K562 (cell line): ENCODE measurements at regions not wholly inside any gene's neighbourhood (a gene's known extent, or its start where the extent isn't known, plus 50 kb on each side); places are given as distances from the start of the nearest gene placed in this dataset.

Experiments
- BDP1 ChIP-seq: IDR thresholded peaks from 3 replicates; pipeline ENCODE4 v1.6.1; 2011; ENCODE audit not compliant: insufficient read length, insufficient read depth
- CBX1 ChIP-seq: sonication (generic); IDR thresholded peaks from 2 replicates; pipeline ENCODE4 v1.6.1; 2016; ENCODE audit warnings: antibody characterized with exemption, low read depth, mild to moderate bottlenecking
- CCAR2 ChIP-seq: fragments of 200-400 bp; formaldehyde crosslinking; IDR thresholded peaks from 2 replicates; pipeline ENCODE4 v1.6.1; 2017; ENCODE audit warnings: mild to moderate bottlenecking, low read depth, low read length
- EGR1 ChIP-seq: fragments of 450-650 bp; conservative IDR thresholded peaks from 2 replicates; pipeline ENCODE4 v1.6.1; 2017; ENCODE audit warnings: mild to moderate bottlenecking
- ELF1 ChIP-seq: fragments of 200-800 bp; sonication (Bioruptor generic); IDR thresholded peaks from 2 replicates; pipeline ENCODE4 v1.6.1; 2016; ENCODE audit warnings: missing genetic modification characterization, missing compliant biosample characterization
- ESRRA ChIP-seq: fragments of 450-650 bp; IDR thresholded peaks from 2 replicates; pipeline ENCODE4 v1.6.1; 2014; ENCODE audit warnings: low read depth, mild to moderate bottlenecking, moderate library complexity, borderline replicate concordance
- EZH2 ChIP-seq: IDR thresholded peaks from 2 replicates; pipeline ENCODE4 v1.6.1; 2012; ENCODE audit warnings: low read depth, mild to moderate bottlenecking, inconsistent platforms, low read length, borderline replicate concordance
- GABPB1 ChIP-seq: sonication (generic); formaldehyde crosslinking; IDR thresholded peaks from 2 replicates; pipeline ENCODE4 v1.8.0; 2022; ENCODE audit warnings: mild to moderate bottlenecking, missing genetic modification reagents
- HNRNPK ChIP-seq: fragments of 200-400 bp; formaldehyde crosslinking; IDR thresholded peaks from one replicate; pipeline ENCODE4 v1.6.1; 2018; ENCODE audit warnings: mild to moderate bottlenecking, low read depth, low read length; ENCODE audit not compliant: poor library complexity, severe bottlenecking
- POLR2B ChIP-seq: fragments of 450-650 bp; IDR thresholded peaks from 2 replicates; pipeline ENCODE4 v1.6.1; 2018; ENCODE audit warnings: low read depth; ENCODE audit not compliant: partially characterized antibody
- RBBP5 ChIP-seq: fragments of 200-600 bp; sonication (generic); IDR thresholded peaks from 2 replicates; pipeline ENCODE4 v1.6.1; 2012; ENCODE audit warnings: borderline replicate concordance, mild to moderate bottlenecking, low read length, control low read depth, inconsistent platforms; ENCODE audit not compliant: insufficient read depth, poor library complexity, severe bottlenecking
- SMAD1 ChIP-seq: fragments of 150-350 bp; IDR thresholded peaks from 2 replicates; pipeline ENCODE4 v1.6.1; 2014; ENCODE audit warnings: low read length, low read depth; ENCODE audit not compliant: partially characterized antibody
- SPI1 ChIP-seq: IDR thresholded peaks from 2 replicates; pipeline ENCODE4 v1.6.1; 2011; ENCODE audit warnings: low read depth, low read length, control low read depth, borderline replicate concordance
- TCF7 ChIP-seq: sonication (generic); IDR thresholded peaks from 2 replicates; pipeline ENCODE4 v1.6.1; 2016; ENCODE audit warnings: antibody characterized with exemption, borderline replicate concordance
- TCFL5 ChIP-seq: fragments of 250-450 bp; sonication (Bioruptor Pico); conservative IDR thresholded peaks from 2 replicates; pipeline ENCODE4 v1.6.1; 2021; ENCODE audit warnings: mild to moderate bottlenecking, moderate library complexity, matching md5 sums
- ZNF584 ChIP-seq: fragments of 200-800 bp; sonication (Bioruptor generic); IDR thresholded peaks from 2 replicates; pipeline ENCODE4 v1.6.1; 2016; ENCODE audit warnings: low read depth, mild to moderate bottlenecking, missing genetic modification characterization, missing compliant biosample characterization
- TF ChIP-seq, protein P1 (sequence below): fragments of 250-450 bp; sonication (Bioruptor Pico); IDR thresholded peaks from 2 replicates; pipeline ENCODE4 v1.5.0; 2020; ENCODE audit warnings: mild to moderate bottlenecking, borderline replicate concordance
- TF ChIP-seq, protein P2 (sequence below): sonication (generic); formaldehyde crosslinking; IDR thresholded peaks from 2 replicates; pipeline ENCODE4 v1.8.0; 2023; ENCODE audit warnings: mild to moderate bottlenecking, missing genetic modification reagents
- TF ChIP-seq, protein P3 (sequence below): fragments of 450-650 bp; IDR thresholded peaks from one replicate; pipeline ENCODE4 v1.6.1; 2018; ENCODE audit warnings: mild to moderate bottlenecking, moderate library complexity; ENCODE audit not compliant: partially characterized antibody

DNA sequence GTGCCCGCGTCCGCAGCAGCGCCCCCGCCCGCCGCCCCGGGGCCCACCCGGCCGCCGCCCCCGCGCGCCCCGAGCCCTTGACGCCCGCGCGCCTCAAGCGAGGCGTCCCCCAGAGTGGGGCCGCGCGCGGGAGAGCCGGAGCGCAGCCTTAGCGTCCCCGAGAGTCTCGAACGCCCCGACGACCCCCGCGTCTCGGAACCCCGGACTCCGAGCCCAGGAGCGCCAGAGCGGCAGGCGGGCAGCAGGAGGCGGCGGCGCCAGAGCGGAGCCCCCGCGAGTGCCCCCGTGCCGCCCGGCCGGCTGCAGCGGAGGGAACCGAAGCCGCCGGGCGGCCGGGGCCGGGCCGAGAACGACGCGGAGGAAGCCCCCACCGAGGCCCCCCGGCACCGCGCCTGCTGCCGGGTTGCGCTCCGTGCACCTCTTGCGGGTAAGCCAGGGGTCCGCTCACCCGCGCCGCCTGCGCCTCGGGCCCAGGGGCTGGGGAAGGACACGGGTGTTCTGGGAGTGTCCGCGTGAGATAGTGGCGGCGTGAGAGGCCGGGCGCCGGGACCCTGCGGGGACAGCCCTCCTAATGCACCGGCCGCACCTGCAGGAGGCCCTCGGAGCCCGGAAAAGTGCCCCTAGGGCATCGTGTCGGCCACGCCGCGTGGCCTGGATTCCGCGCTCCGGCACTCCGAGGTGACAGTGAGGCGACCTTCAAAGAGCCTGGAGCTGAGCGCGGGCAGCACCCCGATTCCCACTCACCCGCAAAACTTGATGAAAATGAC lies 52.0 kb upstream of the ULK4 start (continued):
- TF ChIP-seq, protein P1, sequence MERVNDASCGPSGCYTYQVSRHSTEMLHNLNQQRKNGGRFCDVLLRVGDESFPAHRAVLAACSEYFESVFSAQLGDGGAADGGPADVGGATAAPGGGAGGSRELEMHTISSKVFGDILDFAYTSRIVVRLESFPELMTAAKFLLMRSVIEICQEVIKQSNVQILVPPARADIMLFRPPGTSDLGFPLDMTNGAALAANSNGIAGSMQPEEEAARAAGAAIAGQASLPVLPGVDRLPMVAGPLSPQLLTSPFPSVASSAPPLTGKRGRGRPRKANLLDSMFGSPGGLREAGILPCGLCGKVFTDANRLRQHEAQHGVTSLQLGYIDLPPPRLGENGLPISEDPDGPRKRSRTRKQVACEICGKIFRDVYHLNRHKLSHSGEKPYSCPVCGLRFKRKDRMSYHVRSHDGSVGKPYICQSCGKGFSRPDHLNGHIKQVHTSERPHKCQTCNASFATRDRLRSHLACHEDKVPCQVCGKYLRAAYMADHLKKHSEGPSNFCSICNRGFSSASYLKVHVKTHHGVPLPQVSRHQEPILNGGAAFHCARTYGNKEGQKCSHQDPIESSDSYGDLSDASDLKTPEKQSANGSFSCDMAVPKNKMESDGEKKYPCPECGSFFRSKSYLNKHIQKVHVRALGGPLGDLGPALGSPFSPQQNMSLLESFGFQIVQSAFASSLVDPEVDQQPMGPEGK (CRISPR knock-in tag), result no peak
- TF ChIP-seq HNRNPK (no peak), TCF7 (no peak), EZH2 (no peak), ESRRA (peak; percentile 80), TCFL5 (CRISPR knock-in tag) (no peak), POLR2B (no peak), SPI1 (no peak), CCAR2 (no peak), ELF1 (tag) (no peak), SMAD1 (no peak), GABPB1 (CRISPR knock-in tag) (peak; percentile 46; the same call in 1 of the 2 replicates), EGR1 (0 out of 2 replicates have a peak, but pooled peaks have one; percentile 16), BDP1 (no peak), CBX1 (no peak), RBBP5 (peak; percentile 80), ZNF584 (no peak)
- TF ChIP-seq, protein P2, sequence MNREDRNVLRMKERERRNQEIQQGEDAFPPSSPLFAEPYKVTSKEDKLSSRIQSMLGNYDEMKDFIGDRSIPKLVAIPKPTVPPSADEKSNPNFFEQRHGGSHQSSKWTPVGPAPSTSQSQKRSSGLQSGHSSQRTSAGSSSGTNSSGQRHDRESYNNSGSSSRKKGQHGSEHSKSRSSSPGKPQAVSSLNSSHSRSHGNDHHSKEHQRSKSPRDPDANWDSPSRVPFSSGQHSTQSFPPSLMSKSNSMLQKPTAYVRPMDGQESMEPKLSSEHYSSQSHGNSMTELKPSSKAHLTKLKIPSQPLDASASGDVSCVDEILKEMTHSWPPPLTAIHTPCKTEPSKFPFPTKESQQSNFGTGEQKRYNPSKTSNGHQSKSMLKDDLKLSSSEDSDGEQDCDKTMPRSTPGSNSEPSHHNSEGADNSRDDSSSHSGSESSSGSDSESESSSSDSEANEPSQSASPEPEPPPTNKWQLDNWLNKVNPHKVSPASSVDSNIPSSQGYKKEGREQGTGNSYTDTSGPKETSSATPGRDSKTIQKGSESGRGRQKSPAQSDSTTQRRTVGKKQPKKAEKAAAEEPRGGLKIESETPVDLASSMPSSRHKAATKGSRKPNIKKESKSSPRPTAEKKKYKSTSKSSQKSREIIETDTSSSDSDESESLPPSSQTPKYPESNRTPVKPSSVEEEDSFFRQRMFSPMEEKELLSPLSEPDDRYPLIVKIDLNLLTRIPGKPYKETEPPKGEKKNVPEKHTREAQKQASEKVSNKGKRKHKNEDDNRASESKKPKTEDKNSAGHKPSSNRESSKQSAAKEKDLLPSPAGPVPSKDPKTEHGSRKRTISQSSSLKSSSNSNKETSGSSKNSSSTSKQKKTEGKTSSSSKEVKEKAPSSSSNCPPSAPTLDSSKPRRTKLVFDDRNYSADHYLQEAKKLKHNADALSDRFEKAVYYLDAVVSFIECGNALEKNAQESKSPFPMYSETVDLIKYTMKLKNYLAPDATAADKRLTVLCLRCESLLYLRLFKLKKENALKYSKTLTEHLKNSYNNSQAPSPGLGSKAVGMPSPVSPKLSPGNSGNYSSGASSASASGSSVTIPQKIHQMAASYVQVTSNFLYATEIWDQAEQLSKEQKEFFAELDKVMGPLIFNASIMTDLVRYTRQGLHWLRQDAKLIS (CRISPR knock-in tag), result no peak; the same call in 1 of the 2 replicates
- TF ChIP-seq, protein P3, sequence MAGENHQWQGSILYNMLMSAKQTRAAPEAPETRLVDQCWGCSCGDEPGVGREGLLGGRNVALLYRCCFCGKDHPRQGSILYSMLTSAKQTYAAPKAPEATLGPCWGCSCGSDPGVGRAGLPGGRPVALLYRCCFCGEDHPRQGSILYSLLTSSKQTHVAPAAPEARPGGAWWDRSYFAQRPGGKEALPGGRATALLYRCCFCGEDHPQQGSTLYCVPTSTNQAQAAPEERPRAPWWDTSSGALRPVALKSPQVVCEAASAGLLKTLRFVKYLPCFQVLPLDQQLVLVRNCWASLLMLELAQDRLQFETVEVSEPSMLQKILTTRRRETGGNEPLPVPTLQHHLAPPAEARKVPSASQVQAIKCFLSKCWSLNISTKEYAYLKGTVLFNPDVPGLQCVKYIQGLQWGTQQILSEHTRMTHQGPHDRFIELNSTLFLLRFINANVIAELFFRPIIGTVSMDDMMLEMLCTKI, result no peak
